HEK293 (cell line): ENCODE measurements at regions not wholly inside any gene's neighbourhood (a gene's known extent, or its start where the extent isn't known, plus 50 kb on each side); places are given as distances from the start of the nearest gene placed in this dataset.

ENCODE experiments used
- CTCF ChIA-PET: fragments of 350-600 bp; formaldehyde crosslinking; extraction: SDS; loops from one replicate; lab custom pipeline; 2021; ENCODE audit warnings: antibody characterized with exemption; lab: Yijun Ruan, JAX
- POLR2A ChIA-PET: fragments of 300-600 bp; formaldehyde crosslinking; extraction: SDS; loops from one replicate; lab custom pipeline; 2020; ENCODE audit warnings: antibody characterized with exemption, inconsistent platforms; lab: Yijun Ruan, JAX
- H3K27ac ChIP-seq: fragments of 200-500 bp; sonication (Bioruptor generic); 2 replicates; pipeline ENCODE4 v1.5.1; 2014; ENCODE audit warnings: low read depth, low read length, control low read depth, inconsistent platforms; ENCODE audit errors: extremely low read depth
- H3K36me3 ChIP-seq, 2 experiments: fragments of 200-500 bp in 1 of 2; sonication (Bioruptor generic) in 1 of 2; 1 replicate in 1 of 2; 2 replicates in 1 of 2; pipeline ENCODE4 v1.5.1; 2014 to 2017; ENCODE audit warnings: inconsistent platforms in 2 of 2, low read length in 2 of 2; ENCODE audit not compliant: control insufficient read depth in 2 of 2, insufficient read depth in 1 of 2
- H3K4me1 ChIP-seq: fragments of 200-500 bp; sonication (Bioruptor generic); 2 replicates; pipeline ENCODE4 v1.5.1; 2014; ENCODE audit warnings: mild to moderate bottlenecking, low read length, inconsistent platforms; ENCODE audit not compliant: control insufficient read depth, insufficient read depth
- H3K4me3 ChIP-seq: 2 replicates; pipeline ENCODE4 v1.5.1; 2011; ENCODE audit warnings: low read depth, mild to moderate bottlenecking, control low read depth, low read length, moderate library complexity
- H3K9me3 ChIP-seq: fragments of 200-500 bp; sonication (Bioruptor generic); 2 replicates; pipeline ENCODE4 v1.5.1; 2014; ENCODE audit warnings: low read depth, low read length, inconsistent platforms; ENCODE audit not compliant: control insufficient read depth, insufficient read depth
- BCL11A ChIP-seq: fragments of 450-650 bp; formaldehyde crosslinking; IDR thresholded peaks from 2 replicates; pipeline ENCODE4 v1.5.1; 2016; ENCODE audit warnings: low read depth, missing biosample characterization, missing genetic modification characterization
- GLI4 ChIP-seq: fragments of 450-650 bp; formaldehyde crosslinking; IDR thresholded peaks from 2 replicates; pipeline ENCODE4 v1.5.1; 2016; ENCODE audit warnings: missing biosample characterization, missing genetic modification characterization
- IKZF3 ChIP-seq: fragments of 450-650 bp; IDR thresholded peaks from 2 replicates; pipeline ENCODE4 v1.5.0; 2018; ENCODE audit warnings: missing biosample characterization, mild to moderate bottlenecking, missing genetic modification characterization, moderate library complexity
- TSHZ1 ChIP-seq: fragments of 450-650 bp; formaldehyde crosslinking; IDR thresholded peaks from 2 replicates; pipeline ENCODE4 v1.5.1; 2016; ENCODE audit warnings: missing biosample characterization, missing genetic modification characterization, borderline replicate concordance
- ZBTB48 ChIP-seq: fragments of 450-650 bp; formaldehyde crosslinking; IDR thresholded peaks from 2 replicates; pipeline ENCODE4 v1.5.1; 2016; ENCODE audit warnings: missing biosample characterization, missing genetic modification characterization
- ZFP41 ChIP-seq: fragments of 450-650 bp; formaldehyde crosslinking; IDR thresholded peaks from 2 replicates; pipeline ENCODE4 v1.5.1; 2016; ENCODE audit warnings: missing biosample characterization, missing genetic modification characterization, borderline replicate concordance
- ZNF138 ChIP-seq: fragments of 450-650 bp; formaldehyde crosslinking; IDR thresholded peaks from 2 replicates; pipeline ENCODE4 v1.5.1; 2016; ENCODE audit warnings: missing biosample characterization, missing genetic modification characterization, borderline replicate concordance
- ZNF146 ChIP-seq: fragments of 450-650 bp; formaldehyde crosslinking; IDR thresholded peaks from 2 replicates; pipeline ENCODE4 v1.5.1; 2016; ENCODE audit warnings: missing biosample characterization, missing genetic modification characterization
- ZNF214 ChIP-seq: fragments of 450-650 bp; formaldehyde crosslinking; IDR thresholded peaks from 2 replicates; pipeline ENCODE4 v1.5.1; 2017; ENCODE audit warnings: missing biosample characterization, mild to moderate bottlenecking, missing genetic modification characterization, borderline replicate concordance
- ZNF24 ChIP-seq: fragments of 450-650 bp; formaldehyde crosslinking; IDR thresholded peaks from 2 replicates; pipeline ENCODE4 v1.5.1; 2016; ENCODE audit warnings: missing biosample characterization, missing genetic modification characterization
- ZNF248 ChIP-seq: fragments of 450-650 bp; formaldehyde crosslinking; IDR thresholded peaks from 2 replicates; pipeline ENCODE4 v1.5.1; 2017; ENCODE audit warnings: missing biosample characterization, missing genetic modification characterization
- ZNF280C ChIP-seq: fragments of 450-650 bp; formaldehyde crosslinking; IDR thresholded peaks from 2 replicates; pipeline ENCODE4 v1.5.1; 2016; ENCODE audit warnings: missing biosample characterization, missing genetic modification characterization
- ZNF324 ChIP-seq: fragments of 450-650 bp; formaldehyde crosslinking; IDR thresholded peaks from 2 replicates; pipeline ENCODE4 v1.5.1; 2016; ENCODE audit warnings: missing biosample characterization, missing genetic modification characterization
- ZNF354C ChIP-seq: fragments of 450-650 bp; formaldehyde crosslinking; IDR thresholded peaks from 2 replicates; pipeline ENCODE4 v1.5.1; 2016; ENCODE audit warnings: missing biosample characterization, missing genetic modification characterization, low read depth, borderline replicate concordance
- ZNF366 ChIP-seq: fragments of 450-650 bp; formaldehyde crosslinking; conservative IDR thresholded peaks from 2 replicates; pipeline ENCODE4 v1.5.1; 2016; ENCODE audit warnings: missing biosample characterization, missing genetic modification characterization
- ZNF48 ChIP-seq: fragments of 450-650 bp; formaldehyde crosslinking; IDR thresholded peaks from 2 replicates; pipeline ENCODE4 v1.5.1; 2016; ENCODE audit warnings: missing biosample characterization, missing genetic modification characterization
- ZNF510 ChIP-seq: fragments of 450-650 bp; formaldehyde crosslinking; IDR thresholded peaks from 2 replicates; pipeline ENCODE4 v1.5.1; 2018; ENCODE audit warnings: mild to moderate bottlenecking, missing genetic modification characterization, missing biosample characterization; ENCODE audit not compliant: insufficient replicate concordance
- ZNF544 ChIP-seq: fragments of 450-650 bp; formaldehyde crosslinking; IDR thresholded peaks from 2 replicates; pipeline ENCODE4 v1.5.0; 2017; ENCODE audit warnings: missing biosample characterization, missing genetic modification characterization
- ZNF560 ChIP-seq: fragments of 450-650 bp; formaldehyde crosslinking; IDR thresholded peaks from 2 replicates; pipeline ENCODE4 v1.5.1; 2017; ENCODE audit warnings: missing biosample characterization, missing genetic modification characterization, borderline replicate concordance
- ZNF610 ChIP-seq: fragments of 450-650 bp; formaldehyde crosslinking; IDR thresholded peaks from 2 replicates; pipeline ENCODE4 v1.5.1; 2016; ENCODE audit warnings: missing biosample characterization, missing genetic modification characterization, borderline replicate concordance
- ZNF624 ChIP-seq: fragments of 450-650 bp; formaldehyde crosslinking; IDR thresholded peaks from 2 replicates; pipeline ENCODE4 v1.5.1; 2017; ENCODE audit warnings: missing biosample characterization, missing genetic modification characterization
- ZNF660 ChIP-seq: fragments of 450-650 bp; IDR thresholded peaks from 2 replicates; pipeline ENCODE4 v1.5.1; 2018; ENCODE audit warnings: missing biosample characterization, mild to moderate bottlenecking, missing genetic modification characterization
- ZNF76 ChIP-seq: fragments of 450-650 bp; formaldehyde crosslinking; IDR thresholded peaks from 2 replicates; pipeline ENCODE4; 2016; ENCODE audit warnings: low read depth, missing biosample characterization, missing genetic modification characterization, borderline replicate concordance
- ZNF776 ChIP-seq: fragments of 450-650 bp; formaldehyde crosslinking; IDR thresholded peaks from 2 replicates; pipeline ENCODE4 v1.5.0; 2017; ENCODE audit warnings: missing biosample characterization, missing genetic modification characterization, borderline replicate concordance
- ZSCAN18 ChIP-seq: fragments of 450-650 bp; formaldehyde crosslinking; IDR thresholded peaks from 2 replicates; pipeline ENCODE4 v1.5.1; 2016; ENCODE audit warnings: missing biosample characterization, missing genetic modification characterization

- no peaks in the 10 kb centered on the region for H3K4me1 ChIP-seq
- H3K4me3 ChIP-seq: no peak overlapping the region
- no peaks in the 10 kb centered on the region for H3K9me3 ChIP-seq
- CTCF ChIA-PET: no interaction called here
- no peaks in the 10 kb centered on the region for H3K36me3 ChIP-seq
- POLR2A ChIA-PET: no interaction called here
- TF ChIP-seq ZNF610 (tag by site-specific recombination): no peak
- TF ChIP-seq, all 188 proteins: peak for 0
- H3K27ac ChIP-seq: no peak overlapping the region
Measured at GRCh38 chr14:87468531-87468930, 524.5 kb downstream of the GALC start.

DNA sequence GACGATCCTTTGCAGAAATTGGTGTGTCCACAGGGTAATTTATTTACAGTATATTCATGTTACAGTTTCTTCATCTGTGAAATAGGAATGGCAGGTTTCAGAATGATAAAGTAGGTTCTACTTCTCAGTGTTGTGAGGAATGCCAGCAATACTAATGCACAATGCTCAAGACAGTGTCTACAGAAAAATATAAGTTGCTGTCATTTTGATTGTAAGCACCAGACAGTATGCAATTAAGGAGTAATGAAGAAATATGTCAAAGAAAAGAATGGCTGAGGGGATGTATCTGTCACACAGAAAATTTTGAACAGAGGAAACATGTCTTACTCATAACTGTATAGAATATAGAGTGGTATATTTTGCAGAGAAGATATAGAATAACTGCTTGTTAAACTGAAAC, 525.4 kb downstream of the GALC start:
- Histone ChIP-seq H3K36me3 (no peaks in the 10 kb centered on the region), H3K9me3 (no peaks in the 10 kb centered on the region), H3K4me1 (no peaks in the 10 kb centered on the region), H3K27ac (no peak overlapping the region), H3K4me3 (no peak overlapping the region)
- CTCF ChIA-PET: no interaction called here
- TF ChIP-seq ZNF354C (tag by site-specific recombination) (no peak), BCL11A (tag by site-specific recombination) (no peak), ZSCAN18 (tag by site-specific recombination) (no peak), ZNF660 (tag by site-specific recombination) (no peak), ZNF146 (tag by site-specific recombination) (no peak), ZBTB48 (no peak), TSHZ1 (tag by site-specific recombination) (no peak), ZNF510 (tag by site-specific recombination) (no peak), ZNF214 (tag by site-specific recombination) (no peak), ZNF776 (tag by site-specific recombination) (no peak), ZNF48 (tag by site-specific recombination) (no peak), ZNF324 (tag by site-specific recombination) (no peak), ZFP41 (tag by site-specific recombination) (no peak), ZNF248 (tag by site-specific recombination) (no peak), ZNF76 (tag by site-specific recombination) (no peak), IKZF3 (tag by site-specific recombination) (no peak), ZNF624 (no peak), ZNF560 (tag by site-specific recombination) (no peak)
- POLR2A ChIA-PET: no interaction called here

DNA sequence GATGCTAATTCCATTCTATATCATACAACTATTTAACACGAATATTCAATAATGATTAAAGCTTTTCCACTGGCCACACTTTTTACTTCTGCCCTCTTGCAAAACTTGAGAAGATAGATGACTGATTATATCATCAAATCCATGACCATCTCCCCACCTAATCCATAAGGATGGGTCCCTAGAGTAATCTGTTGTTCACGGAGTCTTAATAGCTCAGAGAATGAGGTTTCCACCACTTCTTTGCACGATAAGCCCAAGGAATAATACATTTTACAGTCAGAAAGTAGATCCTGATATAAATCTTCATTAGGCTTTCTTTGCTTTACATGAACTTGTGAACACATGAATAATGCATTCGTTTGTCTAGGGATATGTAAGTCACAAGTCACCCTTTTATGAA, 527.2 kb downstream of the GALC start:
- CTCF ChIA-PET: no interaction called here
- TF ChIP-seq ZNF544 (no peak), ZNF138 (tag by site-specific recombination) (no peak), ZNF366 (tag by site-specific recombination) (no peak), GLI4 (no peak), IKZF3 (tag by site-specific recombination) (no peak), ZNF24 (tag by site-specific recombination) (no peak), ZNF280C (tag by site-specific recombination) (no peak), ZBTB48 (no peak)
- H3K36me3 ChIP-seq: no peaks in the 10 kb centered on the region
- H3K9me3 ChIP-seq: no peaks in the 10 kb centered on the region
- no peak overlapping the region for H3K27ac ChIP-seq
- H3K4me1 ChIP-seq: no peaks in the 10 kb centered on the region
- POLR2A ChIA-PET: no interaction called here
- H3K4me3 ChIP-seq: no peak overlapping the region
